ENCODE measurements at regions not wholly inside any gene's neighbourhood (a gene's known extent, or its start where the extent isn't known, plus 50 kb on each side); places are given as distances from the start of the nearest gene placed in this dataset.

- Histone ChIP-seq H3K27me3 (0 out of 2 replicates have a peak, but pooled peaks cover 10% of the 10 kb centered on the region), H3K36me3 (no peaks in the 10 kb centered on the region), H3K9me3 (replicated peaks) (no peaks in the 10 kb centered on the region), H3K27ac (no peak overlapping the region), H3K4me3 (no peak overlapping the region), H3K4me1 (no peaks in the 10 kb centered on the region)
- no peak for DNase-seq
Measured at GRCh38 chr11:42234451-42234951, 775.0 kb upstream of the LRRC4C start.

- H3K4me1 ChIP-seq: no peaks in the 10 kb centered on the region
- no peaks in the 10 kb centered on the region for H3K9me3 ChIP-seq (replicated peaks)
- peaks cover 6% of the 10 kb centered on the region for H3K27me3 ChIP-seq
- H3K27ac ChIP-seq: no peak overlapping the region
- DNase-seq: no peak
- H3K36me3 ChIP-seq: no peaks in the 10 kb centered on the region
- H3K4me3 ChIP-seq: no peak overlapping the region
Measured at GRCh38 chr11:42237701-42238235, 778.3 kb upstream of the LRRC4C start.

GRCh38 chr11:42239188-42239587, 779.7 kb upstream of the LRRC4C start:
- Histone ChIP-seq H3K4me1 (no peaks in the 10 kb centered on the region), H3K9me3 (replicated peaks) (no peaks in the 10 kb centered on the region), H3K27ac (no peak overlapping the region), H3K36me3 (no peaks in the 10 kb centered on the region), H3K4me3 (no peak overlapping the region), H3K27me3 (peaks cover 6% of the 10 kb centered on the region)
- no peak for DNase-seq

- no peak for DNase-seq
Measured at GRCh38 chr11:42243385-42243784, 783.9 kb upstream of the LRRC4C start.

GRCh38 chr11:42244376-42244775, 784.9 kb upstream of the LRRC4C start:
- Histone ChIP-seq H3K4me3 (no peak overlapping the region), H3K27ac (no peak overlapping the region), H3K36me3 (no peaks in the 10 kb centered on the region), H3K9me3 (replicated peaks) (no peaks in the 10 kb centered on the region), H3K27me3 (peaks cover 4% of the 10 kb centered on the region), H3K4me1 (no peaks in the 10 kb centered on the region)
- DNase-seq: no peak

More at GRCh38 chr11:42243385-42243784, 783.9 kb upstream of the LRRC4C start:
- Histone ChIP-seq H3K4me3 (no peak overlapping the region), H3K9me3 (replicated peaks) (no peaks in the 10 kb centered on the region), H3K36me3 (no peaks in the 10 kb centered on the region), H3K27me3 (peaks cover 10% of the 10 kb centered on the region), H3K4me1 (no peaks in the 10 kb centered on the region), H3K27ac (no peak overlapping the region)

- H3K9me3 ChIP-seq (replicated peaks): no peaks in the 10 kb centered on the region
- H3K27me3 ChIP-seq: peaks cover 4% of the 10 kb centered on the region
- no peaks in the 10 kb centered on the region for H3K4me1 ChIP-seq
- DNase-seq: no peak
- H3K27ac ChIP-seq: no peak overlapping the region
- H3K4me3 ChIP-seq: no peak overlapping the region
- no peaks in the 10 kb centered on the region for H3K36me3 ChIP-seq
Measured at GRCh38 chr11:42249401-42249800, 789.9 kb upstream of the LRRC4C start.

DNA sequence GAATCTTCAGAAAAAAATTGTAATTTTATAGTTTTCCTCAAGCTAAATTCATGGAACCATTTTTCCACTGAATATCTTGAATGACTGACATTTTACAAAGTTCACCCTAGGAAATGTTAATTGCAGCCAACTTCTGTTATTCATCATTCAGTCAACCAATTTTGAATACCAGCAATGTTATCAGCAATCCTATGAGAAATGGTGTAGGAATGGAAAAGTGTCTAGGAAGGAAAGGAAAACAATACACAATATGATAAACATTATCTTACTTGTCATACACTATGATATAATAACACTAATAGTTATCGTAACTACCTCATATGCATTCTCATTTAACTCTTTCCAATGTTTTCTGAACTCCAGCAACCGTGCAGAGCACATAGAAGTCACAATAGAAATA, 790.5 kb upstream of the LRRC4C start:
- no peaks in the 10 kb centered on the region for H3K9me3 ChIP-seq (replicated peaks)
- no peaks in the 10 kb centered on the region for H3K4me1 ChIP-seq
- no peaks in the 10 kb centered on the region for H3K36me3 ChIP-seq
- no peak overlapping the region for H3K27ac ChIP-seq
- H3K27me3 ChIP-seq: peaks cover 4% of the 10 kb centered on the region
- no peak for DNase-seq
- H3K4me3 ChIP-seq: no peak overlapping the region

DNA sequence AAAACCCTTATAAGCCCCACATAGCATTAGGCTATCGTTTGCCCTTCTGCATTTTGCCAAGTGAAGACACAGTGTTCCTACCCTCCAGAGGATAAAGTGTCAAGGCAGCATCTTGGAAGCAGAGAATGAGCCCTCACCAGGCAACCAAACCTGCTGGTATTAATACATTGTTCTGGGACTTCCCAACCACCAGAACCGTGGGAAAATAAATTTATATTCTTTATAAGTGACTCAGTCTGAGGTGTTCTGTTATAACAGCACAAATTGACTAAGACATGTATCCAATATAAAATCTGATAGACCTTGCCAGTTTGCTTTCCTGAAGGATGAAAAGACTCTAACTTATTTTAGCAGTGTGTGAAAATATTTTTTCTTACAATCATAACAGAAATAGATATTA, 792.5 kb upstream of the LRRC4C start:
- H3K4me3 ChIP-seq: no peak overlapping the region

DNA sequence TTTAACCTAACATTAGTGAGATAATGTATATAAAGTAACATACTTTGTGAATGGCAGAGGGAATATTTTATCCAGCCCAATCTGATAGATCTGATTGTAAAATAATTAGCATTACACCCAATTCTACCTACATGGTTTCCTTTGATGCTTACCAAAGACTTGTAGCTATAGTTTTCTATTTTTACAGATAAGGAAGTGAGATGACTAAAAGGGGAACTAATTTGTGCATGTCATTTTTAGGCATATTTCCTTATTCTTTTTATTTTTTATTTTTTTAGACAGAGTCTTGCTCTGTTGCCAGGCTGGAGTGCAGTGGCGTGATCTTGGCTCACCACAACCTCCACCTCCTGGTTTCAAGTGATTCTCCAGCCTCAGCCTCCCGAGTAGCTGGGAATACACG, 793.7 kb upstream of the LRRC4C start:
- Histone ChIP-seq H3K9me3 (replicated peaks) (no peaks in the 10 kb centered on the region), H3K27ac (no peak overlapping the region), H3K4me3 (no peak overlapping the region), H3K27me3 (no peaks in the 10 kb centered on the region; the same call in 1 of the 2 replicates), H3K4me1 (no peaks in the 10 kb centered on the region), H3K36me3 (no peaks in the 10 kb centered on the region)
- no peak for DNase-seq

More for the DNA sequence above, 792.5 kb upstream of the LRRC4C start:
- no peaks in the 10 kb centered on the region for H3K9me3 ChIP-seq (replicated peaks)
- H3K27ac ChIP-seq: no peak overlapping the region
- H3K36me3 ChIP-seq: no peaks in the 10 kb centered on the region
- H3K4me1 ChIP-seq: no peaks in the 10 kb centered on the region
- no peak for DNase-seq
- H3K27me3 ChIP-seq: no peaks in the 10 kb centered on the region; the same call in 1 of the 2 replicates

DNA sequence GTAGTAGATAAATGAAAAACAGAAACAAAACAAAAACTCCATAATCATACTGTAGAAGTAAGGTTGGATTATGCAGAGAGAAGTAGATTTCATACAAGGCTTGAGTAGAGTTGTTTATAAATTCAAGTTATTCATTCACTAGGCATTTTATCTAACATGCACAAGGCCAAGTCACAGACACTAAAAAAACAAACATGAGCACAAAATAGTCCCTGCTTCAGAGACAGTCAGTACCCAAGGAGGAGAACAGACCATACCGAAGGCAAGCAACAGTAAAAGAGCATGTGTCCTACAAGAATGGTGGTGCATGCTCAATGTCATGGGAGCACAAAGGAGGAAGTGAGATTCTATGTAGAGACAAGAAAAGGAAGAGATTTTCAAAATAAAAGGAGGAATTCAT, 796.5 kb upstream of the LRRC4C start:
- no peak for DNase-seq
- Histone ChIP-seq H3K36me3 (no peaks in the 10 kb centered on the region), H3K27me3 (no peaks in the 10 kb centered on the region)

GRCh38 chr11:42257534-42257933, 798.1 kb upstream of the LRRC4C start:
- Histone ChIP-seq H3K27me3 (no peaks in the 10 kb centered on the region), H3K27ac (no peak overlapping the region), H3K9me3 (replicated peaks) (no peaks in the 10 kb centered on the region), H3K4me3 (no peak overlapping the region), H3K36me3 (no peaks in the 10 kb centered on the region), H3K4me1 (no peaks in the 10 kb centered on the region)
- DNase-seq: no peak

More for the DNA sequence above, 796.5 kb upstream of the LRRC4C start:
- Histone ChIP-seq H3K27ac (no peak overlapping the region), H3K4me3 (no peak overlapping the region), H3K9me3 (replicated peaks) (no peaks in the 10 kb centered on the region), H3K4me1 (no peaks in the 10 kb centered on the region)

DNA sequence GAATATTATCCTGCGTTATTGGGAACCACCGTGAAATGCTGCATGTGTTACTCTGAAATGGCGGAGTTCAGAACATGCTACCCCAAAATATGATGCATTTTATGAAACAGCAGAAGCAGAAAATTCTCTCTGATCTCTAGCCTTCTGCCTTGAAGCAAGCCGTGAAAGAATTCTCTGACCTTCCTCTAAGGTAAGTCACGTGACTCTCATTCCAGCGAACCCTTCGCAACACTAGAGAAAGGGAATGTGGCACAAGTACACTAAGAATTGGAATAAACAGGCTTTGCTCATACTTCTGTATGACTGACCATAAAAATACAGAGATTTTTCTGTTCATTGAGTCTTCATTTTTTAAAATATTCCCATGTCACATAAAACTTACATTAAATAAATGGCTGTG, 805.6 kb upstream of the LRRC4C start:
- Histone ChIP-seq H3K4me1 (no peaks in the 10 kb centered on the region), H3K9me3 (replicated peaks) (no peaks in the 10 kb centered on the region), H3K27ac (no peak overlapping the region), H3K4me3 (no peak overlapping the region), H3K36me3 (no peaks in the 10 kb centered on the region), H3K27me3 (no peaks in the 10 kb centered on the region)
- DNase-seq: no peak

GRCh38 chr11:42271306-42271705, 811.9 kb upstream of the LRRC4C start:
- Histone ChIP-seq H3K36me3 (no peaks in the 10 kb centered on the region), H3K4me1 (no peaks in the 10 kb centered on the region), H3K27ac (no peak overlapping the region), H3K27me3 (peaks cover 2% of the 10 kb centered on the region; the same call in 1 of the 2 replicates), H3K9me3 (replicated peaks) (no peaks in the 10 kb centered on the region; the same call in 1 of the 2 replicates), H3K4me3 (no peak overlapping the region)
- DNase-seq: no peak

DNA sequence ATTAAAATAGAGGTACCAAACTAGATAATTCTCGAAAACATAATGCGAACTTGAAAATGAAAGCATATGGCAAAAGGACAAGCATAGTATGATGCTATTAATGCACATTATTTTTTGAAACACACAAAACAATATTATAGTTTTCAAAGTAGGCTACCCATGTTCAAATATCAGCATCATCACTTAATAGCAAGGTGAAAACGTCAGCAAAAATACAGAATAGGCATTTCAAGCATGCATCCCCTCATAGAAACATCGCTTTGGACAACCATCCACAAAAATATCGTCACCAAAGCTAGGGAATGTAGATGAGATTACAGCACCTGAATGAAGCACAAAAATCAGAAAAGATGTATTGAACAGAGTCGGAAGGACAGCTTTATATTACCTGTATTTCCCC, 814.5 kb upstream of the LRRC4C start:
- no peaks in the 10 kb centered on the region; the same call in 1 of the 2 replicates for H3K9me3 ChIP-seq (replicated peaks)

DNA sequence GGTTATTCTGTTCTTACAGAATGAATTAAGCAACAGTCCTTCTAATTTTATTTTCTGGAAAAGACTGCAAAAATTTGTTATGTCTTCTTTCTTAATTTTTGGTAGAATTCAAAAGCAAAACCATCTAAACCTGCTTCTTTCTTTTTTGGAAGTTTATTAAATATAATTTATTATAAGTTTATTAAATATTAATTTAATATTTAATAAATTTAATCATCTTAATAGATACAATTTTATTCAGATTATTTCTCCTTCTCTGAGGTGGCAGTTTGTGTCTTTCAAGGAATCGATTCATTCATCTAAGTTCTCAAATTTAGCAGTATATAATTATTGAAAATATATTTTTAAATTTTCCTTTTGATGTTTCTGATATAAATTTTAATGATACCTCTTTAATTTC, 837.5 kb upstream of the LRRC4C start:
- DNase-seq: no peak
- H3K27ac ChIP-seq: no peak overlapping the region

More for the DNA sequence above, 814.5 kb upstream of the LRRC4C start:
- Histone ChIP-seq H3K4me1 (no peaks in the 10 kb centered on the region), H3K27ac (no peak overlapping the region), H3K27me3 (peaks cover 2% of the 10 kb centered on the region; the same call in 1 of the 2 replicates), H3K4me3 (no peak overlapping the region), H3K36me3 (no peaks in the 10 kb centered on the region)
- no peak for DNase-seq

GRCh38 chr11:42299780-42300179, 840.3 kb upstream of the LRRC4C start:
- H3K36me3 ChIP-seq: no peaks in the 10 kb centered on the region
- no peaks in the 10 kb centered on the region for H3K4me1 ChIP-seq
- H3K27ac ChIP-seq: no peak overlapping the region
- no peaks in the 10 kb centered on the region; the same call in 1 of the 2 replicates for H3K9me3 ChIP-seq (replicated peaks)
- no peak overlapping the region for H3K4me3 ChIP-seq
- no peaks in the 10 kb centered on the region for H3K27me3 ChIP-seq
- no peak for DNase-seq

More for the DNA sequence above, 837.5 kb upstream of the LRRC4C start:
- no peaks in the 10 kb centered on the region for H3K36me3 ChIP-seq
- H3K9me3 ChIP-seq (replicated peaks): no peaks in the 10 kb centered on the region; the same call in 1 of the 2 replicates
- no peaks in the 10 kb centered on the region for H3K27me3 ChIP-seq
- H3K4me1 ChIP-seq: no peaks in the 10 kb centered on the region
- no peak overlapping the region for H3K4me3 ChIP-seq
